ENCODE measurements at regions not wholly inside any gene's neighbourhood (a gene's known extent, or its start where the extent isn't known, plus 50 kb on each side); places are given as distances from the start of the nearest gene placed in this dataset.

DNA sequence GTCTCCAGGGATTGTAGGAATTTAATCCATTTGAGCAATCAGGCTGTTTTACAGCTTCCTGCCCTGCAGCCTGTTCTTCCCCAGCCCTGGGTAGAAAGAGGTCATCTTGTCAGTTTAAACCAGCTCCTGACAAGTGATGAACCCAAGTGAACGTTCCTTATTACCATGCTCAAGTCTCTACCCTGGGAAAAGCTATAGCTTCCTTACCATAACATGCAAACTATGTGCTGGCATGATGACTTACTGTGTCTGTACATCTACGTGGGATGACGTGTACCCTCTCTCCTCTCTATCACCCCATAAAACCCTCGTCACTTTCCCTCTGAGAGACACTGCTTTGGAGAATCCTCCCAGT lies 452.2 kb downstream of the XYLT1 start:
- no peak for TF ChIP-seq EZH2phosphoT487 (IDR thresholded peaks at IDR 0.05; ENCODE audit: insufficient read depth, low read depth)
- no peak for TF ChIP-seq EZH2 (IDR thresholded peaks at IDR 0.05; ENCODE audit: insufficient read depth, poor library complexity, severe bottlenecking)
